ENCODE measurements at regions not wholly inside any gene's neighbourhood (a gene's known extent, or its start where the extent isn't known, plus 50 kb on each side); places are given as distances from the start of the nearest gene placed in this dataset.
"Not testable (repeated sequence)": the region's sequence is repeated elsewhere in the genome, so short reads cannot be mapped to it uniquely, and the experiment has no call there.

DNA sequence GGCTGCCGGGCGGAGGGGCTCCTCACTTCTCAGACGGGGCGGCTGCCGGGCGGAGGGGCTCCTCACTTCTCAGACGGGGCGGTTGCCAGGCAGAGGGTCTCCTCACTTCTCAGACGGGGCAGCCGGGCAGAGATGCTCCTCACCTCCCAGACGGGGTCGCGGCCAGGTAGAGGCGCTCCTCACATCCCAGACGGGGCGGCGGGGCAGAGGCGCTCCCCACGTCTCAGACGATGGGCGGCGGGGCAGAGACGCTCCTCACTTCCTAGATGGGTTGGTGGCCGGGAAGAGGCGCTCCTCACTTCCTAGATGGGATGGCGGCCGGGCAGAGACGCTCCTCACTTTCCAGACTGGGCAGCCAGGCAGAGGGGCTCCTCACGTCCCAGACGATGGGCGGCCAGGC lies 91.7 kb upstream of the ANK2 start:
- not testable (repeated sequence) for H3K27ac ChIP-seq (ENCODE audit: low read depth, low read length); H3K9me3 ChIP-seq (ENCODE audit: control insufficient read depth, insufficient read depth, low read length); H3K9ac ChIP-seq (ENCODE audit: low read depth, low read length); H3K4me3 ChIP-seq (ENCODE audit: low read depth, low read length); H3K36me3 ChIP-seq (ENCODE audit: control insufficient read depth, insufficient read depth, low read length); H3K27me3 ChIP-seq (ENCODE audit: control insufficient read depth, insufficient read depth, low read length); H3K4me1 ChIP-seq (ENCODE audit: control insufficient read depth, insufficient read depth, low read length)

DNA sequence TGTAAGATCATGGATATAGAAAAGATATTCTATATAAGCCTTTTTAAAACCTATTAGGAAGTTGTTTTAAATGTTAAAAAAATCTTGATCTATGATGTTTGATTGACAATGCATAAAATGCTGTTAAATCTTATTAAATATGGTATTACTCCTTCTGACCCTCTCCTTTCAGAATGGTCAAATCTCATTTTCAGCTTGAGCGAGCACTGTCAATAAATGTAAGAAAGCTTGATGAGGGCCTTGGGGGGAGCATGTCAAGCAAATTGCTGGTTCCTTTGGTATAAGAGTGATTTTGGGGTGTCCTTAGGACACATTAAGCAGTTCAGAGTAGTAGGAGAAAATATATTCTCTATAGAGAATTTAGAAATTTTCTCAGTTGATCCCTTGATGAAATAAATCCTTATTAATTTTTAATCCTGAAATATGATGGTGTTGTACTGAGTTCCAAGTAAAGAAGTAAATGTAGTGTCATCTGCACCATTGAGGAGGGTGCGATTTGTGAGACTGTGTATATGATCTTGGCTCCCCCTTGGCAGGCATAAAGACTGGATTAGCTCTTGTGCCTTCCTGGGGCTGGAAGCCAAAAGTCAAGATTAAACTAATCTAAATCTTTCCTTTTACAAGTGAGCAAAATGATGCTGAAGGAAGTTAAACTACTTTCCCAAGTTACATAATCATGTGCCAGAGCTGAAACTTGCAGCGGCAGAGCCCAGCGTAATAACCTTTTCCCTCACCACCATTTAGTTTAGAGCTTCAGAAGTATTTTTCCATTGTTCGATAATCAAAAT lies 82.6 kb upstream of the ANK2 start:
- Histone ChIP-seq H3K4me1 (ENCODE audit: control insufficient read depth, insufficient read depth, low read length) (no peaks in the 10 kb centered on the region), H3K4me3 (ENCODE audit: low read depth, low read length) (no peak overlapping the region), H3K27me3 (ENCODE audit: control insufficient read depth, insufficient read depth, low read length) (no peaks in the 10 kb centered on the region), H3K9ac (ENCODE audit: low read depth, low read length) (no peak overlapping the region), H3K36me3 (ENCODE audit: control insufficient read depth, insufficient read depth, low read length) (no peaks in the 10 kb centered on the region), H3K27ac (ENCODE audit: low read depth, low read length) (no peak overlapping the region), H3K9me3 (ENCODE audit: control insufficient read depth, insufficient read depth, low read length) (peaks cover 2% of the 10 kb centered on the region)

DNA sequence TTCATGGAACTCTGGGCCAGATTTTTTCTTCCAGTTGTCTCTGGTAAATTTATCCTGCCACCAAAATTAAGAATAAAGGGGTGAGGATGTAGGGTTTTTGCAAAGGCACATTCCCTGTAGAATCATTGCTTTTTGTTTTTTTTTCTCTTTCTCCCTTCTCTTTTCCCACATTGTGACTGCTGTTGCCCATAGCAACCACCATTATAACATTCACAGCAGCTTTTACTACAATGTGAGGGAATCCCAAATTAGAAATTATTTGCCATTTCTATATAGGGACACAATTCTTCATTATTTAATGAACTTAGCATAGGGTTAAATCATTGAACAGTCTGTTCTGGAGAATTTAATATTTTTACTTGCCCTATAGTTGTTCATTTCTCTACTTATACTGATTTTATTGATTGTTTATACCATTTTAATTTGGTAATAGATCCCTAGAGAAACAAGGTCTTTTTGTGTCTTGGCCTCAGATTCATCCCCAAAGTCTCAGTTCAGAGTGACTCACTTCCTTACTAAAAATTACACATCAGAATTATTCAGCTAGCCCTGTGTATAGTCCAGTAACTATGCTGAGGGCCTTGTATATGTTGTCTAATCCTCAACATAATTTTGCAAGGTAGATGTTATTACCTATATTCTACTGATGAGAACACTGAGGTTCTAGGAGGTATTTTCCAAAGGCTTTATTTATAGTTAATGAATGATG lies 80.8 kb upstream of the ANK2 start:
- Histone ChIP-seq H3K9me3 (ENCODE audit: control insufficient read depth, insufficient read depth, low read length) (peaks cover 2% of the 10 kb centered on the region), H3K4me3 (ENCODE audit: low read depth, low read length) (no peak overlapping the region), H3K36me3 (ENCODE audit: control insufficient read depth, insufficient read depth, low read length) (no peaks in the 10 kb centered on the region), H3K9ac (ENCODE audit: low read depth, low read length) (no peak overlapping the region), H3K27ac (ENCODE audit: low read depth, low read length) (no peak overlapping the region), H3K4me1 (ENCODE audit: control insufficient read depth, insufficient read depth, low read length) (no peaks in the 10 kb centered on the region), H3K27me3 (ENCODE audit: control insufficient read depth, insufficient read depth, low read length) (no peaks in the 10 kb centered on the region)

DNA sequence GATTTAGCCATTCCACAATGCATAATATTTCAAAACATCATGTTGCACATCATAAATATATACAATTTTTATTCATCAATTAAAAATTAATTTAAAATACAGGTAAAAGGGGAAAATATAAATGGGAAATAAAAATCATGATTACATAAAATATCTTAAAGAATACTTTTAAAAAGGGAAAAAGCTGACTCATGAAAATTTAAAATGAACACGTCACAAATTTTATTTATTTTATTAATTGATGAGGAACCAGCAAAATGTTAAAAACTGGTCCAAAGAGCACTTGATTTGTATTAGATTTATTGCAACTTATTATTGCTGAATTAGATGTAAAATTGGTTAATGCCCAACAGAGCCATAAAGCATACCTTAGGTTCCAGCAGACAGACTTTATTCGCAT lies 78.5 kb upstream of the ANK2 start:
- no peaks in the 10 kb centered on the region for H3K27me3 ChIP-seq (ENCODE audit: control insufficient read depth, insufficient read depth, low read length)
- H3K9ac ChIP-seq (ENCODE audit: low read depth, low read length) = no peak overlapping the region
- peaks cover 6% of the 10 kb centered on the region; the same call in 1 of the 2 replicates for H3K4me1 ChIP-seq (ENCODE audit: control insufficient read depth, insufficient read depth, low read length)
- no peaks in the 10 kb centered on the region for H3K36me3 ChIP-seq (ENCODE audit: control insufficient read depth, insufficient read depth, low read length)
- H3K4me3 ChIP-seq (ENCODE audit: low read depth, low read length) = no peak overlapping the region
- no peaks in the 10 kb centered on the region for H3K9me3 ChIP-seq (ENCODE audit: control insufficient read depth, insufficient read depth, low read length)
- H3K27ac ChIP-seq (ENCODE audit: low read depth, low read length) = no peak overlapping the region

DNA sequence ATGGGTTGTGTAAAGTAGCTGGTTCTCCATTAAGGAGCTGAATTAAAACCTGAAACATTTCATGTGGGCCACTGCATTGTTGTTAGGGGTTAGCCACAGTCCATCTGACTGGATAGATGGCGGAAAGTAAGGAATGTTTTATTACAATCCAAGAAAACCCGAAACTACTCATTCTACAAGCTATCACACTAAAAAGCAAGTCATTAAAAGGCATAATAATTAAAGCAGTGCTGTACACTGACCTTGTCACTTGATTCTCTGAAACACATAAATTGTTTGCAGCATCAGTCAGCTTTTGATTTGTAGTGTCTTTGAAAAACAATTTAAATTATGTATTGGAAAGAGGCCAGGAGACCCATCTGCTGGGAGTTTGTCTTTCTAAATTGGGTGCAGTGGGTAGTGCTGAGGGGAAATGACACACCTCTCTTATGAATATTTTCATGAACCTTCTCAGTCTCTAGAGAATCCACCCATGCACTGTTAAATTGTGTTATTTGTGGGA lies 75.7 kb upstream of the ANK2 start:
- peaks cover 6% of the 10 kb centered on the region; the same call in 1 of the 2 replicates for H3K4me1 ChIP-seq (ENCODE audit: control insufficient read depth, insufficient read depth, low read length)
- H3K4me3 ChIP-seq (ENCODE audit: low read depth, low read length) = no peak overlapping the region
- H3K27me3 ChIP-seq (ENCODE audit: control insufficient read depth, insufficient read depth, low read length) = no peaks in the 10 kb centered on the region
- H3K36me3 ChIP-seq (ENCODE audit: control insufficient read depth, insufficient read depth, low read length) = no peaks in the 10 kb centered on the region
- no peak overlapping the region for H3K9ac ChIP-seq (ENCODE audit: low read depth, low read length)
- no peak overlapping the region for H3K27ac ChIP-seq (ENCODE audit: low read depth, low read length)
- 0 out of 2 replicates have a peak, but pooled peaks cover 4% of the 10 kb centered on the region for H3K9me3 ChIP-seq (ENCODE audit: control insufficient read depth, insufficient read depth, low read length)

DNA sequence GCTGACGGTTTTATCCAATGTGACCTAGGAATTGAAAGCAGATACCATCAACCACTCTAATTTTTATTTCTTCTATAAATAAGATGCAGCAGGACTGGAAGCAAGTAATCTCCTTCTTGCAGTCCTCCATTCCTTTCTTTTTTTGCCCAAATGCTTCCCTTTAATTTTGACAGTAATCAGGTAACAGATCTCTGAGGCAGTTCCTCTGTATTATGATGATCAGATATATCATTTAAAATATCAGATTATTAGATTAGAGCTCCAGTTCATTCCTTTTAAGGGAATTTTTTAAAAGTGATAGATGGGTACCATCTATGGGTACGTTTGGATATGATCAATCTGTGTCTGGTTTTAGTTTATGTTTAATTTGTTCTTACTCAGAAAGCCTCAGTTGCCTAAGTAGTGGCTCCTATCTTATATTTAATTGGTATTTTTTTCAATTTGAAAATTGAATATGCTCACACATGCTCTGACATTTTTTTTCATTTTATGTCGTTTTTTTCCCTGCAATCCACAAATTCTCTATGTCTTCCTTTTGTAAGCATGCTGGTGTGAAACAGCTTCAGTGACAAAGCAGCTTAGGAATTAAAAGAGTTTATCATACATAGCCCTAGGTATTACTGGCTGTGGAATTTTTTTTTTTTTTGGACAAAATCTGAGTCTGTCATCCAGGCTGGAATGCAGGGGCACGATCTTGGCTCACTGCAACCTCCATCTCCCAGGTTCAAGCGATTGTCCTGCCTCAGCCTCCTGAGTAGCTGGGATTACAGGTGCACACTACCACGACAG lies 73.7 kb upstream of the ANK2 start:
- H3K4me3 ChIP-seq (ENCODE audit: low read depth, low read length) = no peak overlapping the region
- H3K27ac ChIP-seq (ENCODE audit: low read depth, low read length) = no peak overlapping the region
- H3K9me3 ChIP-seq (ENCODE audit: control insufficient read depth, insufficient read depth, low read length) = 0 out of 2 replicates have a peak, but pooled peaks cover 6% of the 10 kb centered on the region
- no peaks in the 10 kb centered on the region for H3K36me3 ChIP-seq (ENCODE audit: control insufficient read depth, insufficient read depth, low read length)
- peaks cover 6% of the 10 kb centered on the region; the same call in 1 of the 2 replicates for H3K4me1 ChIP-seq (ENCODE audit: control insufficient read depth, insufficient read depth, low read length)
- H3K9ac ChIP-seq (ENCODE audit: low read depth, low read length) = no peak overlapping the region
- no peaks in the 10 kb centered on the region for H3K27me3 ChIP-seq (ENCODE audit: control insufficient read depth, insufficient read depth, low read length)

DNA sequence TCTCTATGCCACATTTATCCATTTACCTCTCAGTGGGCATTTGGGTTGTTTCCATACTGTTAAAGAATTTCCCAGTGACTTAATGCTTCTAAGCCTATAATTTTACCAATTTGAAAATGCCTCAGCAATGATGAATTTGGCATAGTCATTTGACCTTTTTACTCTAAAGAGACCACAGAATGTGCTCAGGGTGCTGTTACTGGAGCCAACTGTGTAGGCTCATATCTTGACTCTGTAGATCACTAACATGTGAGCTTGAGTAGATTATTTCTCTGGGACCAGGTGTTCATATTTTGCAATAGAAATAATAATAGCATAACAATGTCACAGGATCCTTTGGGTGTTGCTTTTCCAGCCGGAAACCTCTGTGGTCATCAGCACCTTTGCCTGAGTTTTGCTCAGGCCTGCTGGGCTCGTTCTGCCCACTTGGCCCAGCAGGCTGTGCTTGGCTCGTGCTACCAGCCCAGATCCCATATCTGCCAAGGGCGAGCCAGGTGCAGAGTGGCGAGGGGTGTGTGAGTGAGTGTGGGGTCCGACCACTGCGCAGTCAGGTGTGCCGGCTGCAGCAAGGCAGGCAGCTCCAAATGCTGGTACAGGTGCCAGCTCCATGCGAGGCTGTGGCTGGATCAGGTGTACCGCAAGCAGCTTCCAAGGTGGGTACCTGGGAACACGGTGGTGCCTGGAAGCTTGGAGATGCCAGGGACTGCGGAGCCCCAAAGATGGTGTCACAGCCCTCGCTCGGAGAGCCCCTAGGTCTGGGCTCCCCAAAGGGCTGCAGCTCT lies 70.6 kb upstream of the ANK2 start:
- Histone ChIP-seq H3K27ac (ENCODE audit: low read depth, low read length) (no peak overlapping the region), H3K9me3 (ENCODE audit: control insufficient read depth, insufficient read depth, low read length) (0 out of 2 replicates have a peak, but pooled peaks cover 6% of the 10 kb centered on the region), H3K4me3 (ENCODE audit: low read depth, low read length) (no peak overlapping the region), H3K36me3 (ENCODE audit: control insufficient read depth, insufficient read depth, low read length) (no peaks in the 10 kb centered on the region), H3K4me1 (ENCODE audit: control insufficient read depth, insufficient read depth, low read length) (peaks cover 6% of the 10 kb centered on the region; the same call in 1 of the 2 replicates), H3K27me3 (ENCODE audit: control insufficient read depth, insufficient read depth, low read length) (no peaks in the 10 kb centered on the region), H3K9ac (ENCODE audit: low read depth, low read length) (no peak overlapping the region)

DNA sequence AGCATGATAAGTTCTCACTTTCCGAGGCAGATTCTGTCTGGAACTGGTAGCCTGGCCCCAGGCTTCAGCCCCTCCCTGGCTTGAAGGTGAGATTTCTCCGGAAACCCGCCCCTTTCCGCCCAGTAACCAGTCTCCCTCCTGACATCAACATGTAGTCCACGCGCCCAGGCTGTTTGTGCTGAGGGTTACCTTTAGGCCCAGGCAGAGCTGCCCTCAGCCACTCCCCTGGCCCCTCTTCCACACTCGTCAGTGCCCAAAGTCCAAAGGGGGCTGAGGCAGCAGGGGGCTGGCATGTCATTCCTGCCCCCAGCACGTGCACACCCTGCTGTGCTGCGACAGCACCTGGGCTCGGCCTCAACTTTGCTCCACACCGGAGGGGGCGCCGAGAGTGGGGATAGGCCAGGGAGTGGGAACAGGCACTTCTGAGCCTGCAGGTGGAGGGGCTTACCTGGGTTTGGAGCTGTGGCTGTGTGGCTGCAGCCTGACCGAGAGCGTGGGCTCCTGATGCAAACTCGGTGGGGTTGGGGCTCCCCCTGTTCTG lies 69.5 kb upstream of the ANK2 start:
- Histone ChIP-seq H3K4me1 (ENCODE audit: control insufficient read depth, insufficient read depth, low read length) (peaks cover 4% of the 10 kb centered on the region), H3K36me3 (ENCODE audit: control insufficient read depth, insufficient read depth, low read length) (no peaks in the 10 kb centered on the region), H3K9me3 (ENCODE audit: control insufficient read depth, insufficient read depth, low read length) (0 out of 2 replicates have a peak, but pooled peaks cover 6% of the 10 kb centered on the region), H3K9ac (ENCODE audit: low read depth, low read length) (no peak overlapping the region), H3K27me3 (ENCODE audit: control insufficient read depth, insufficient read depth, low read length) (no peaks in the 10 kb centered on the region), H3K27ac (ENCODE audit: low read depth, low read length) (no peak overlapping the region), H3K4me3 (ENCODE audit: low read depth, low read length) (no peak overlapping the region)

DNA sequence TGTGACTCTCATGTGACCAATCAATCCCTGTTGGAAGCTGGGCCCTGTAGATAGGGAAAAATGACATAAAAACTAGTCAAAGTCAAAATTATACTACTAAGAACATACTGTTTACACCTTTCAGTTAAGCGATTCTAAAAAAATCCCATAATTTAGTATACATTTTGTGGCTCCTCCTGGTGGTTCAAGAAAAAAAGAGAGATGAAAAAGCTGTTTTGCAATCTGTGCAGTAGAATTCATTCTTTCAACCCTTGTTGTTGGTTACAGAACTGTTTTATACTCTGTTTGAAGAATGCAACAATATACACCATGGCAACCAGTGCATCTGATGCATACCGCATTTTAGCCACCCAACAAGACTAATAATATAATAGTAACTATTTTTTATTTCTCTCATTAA lies 66.8 kb upstream of the ANK2 start:
- Histone ChIP-seq H3K4me3 (ENCODE audit: low read depth, low read length) (no peak overlapping the region), H3K36me3 (ENCODE audit: control insufficient read depth, insufficient read depth, low read length) (no peaks in the 10 kb centered on the region), H3K4me1 (ENCODE audit: control insufficient read depth, insufficient read depth, low read length) (peaks cover 8% of the 10 kb centered on the region), H3K9ac (ENCODE audit: low read depth, low read length) (no peak overlapping the region), H3K27me3 (ENCODE audit: control insufficient read depth, insufficient read depth, low read length) (no peaks in the 10 kb centered on the region), H3K27ac (ENCODE audit: low read depth, low read length) (no peak overlapping the region), H3K9me3 (ENCODE audit: control insufficient read depth, insufficient read depth, low read length) (0 out of 2 replicates have a peak, but pooled peaks cover 6% of the 10 kb centered on the region)
